Stimulated activated CD4-positive, alpha-beta T cell treated with anti-CD3 and anti-CD28 coated beads, Interleukin-2, amount 100 ng/mL, for 24 hours (primary cell): ENCODE measurements at regions not wholly inside any gene's neighbourhood (a gene's known extent, or its start where the extent isn't known, plus 50 kb on each side); places are given as distances from the start of the nearest gene placed in this dataset.
"Not testable (repeated sequence)": the region's sequence is repeated elsewhere in the genome, so short reads cannot be mapped to it uniquely, and the experiment has no call there.

Experiments
- DNase-seq, 2 donors: peaks; one replicate each; pipeline ENCODE4 v3.0.0-alpha.2; 2020

GRCh38 chr10:120051671-120052070, 159.1 kb downstream of the SEC23IP start:
- no peak for DNase-seq

- DNase-seq, result no peak
Measured at GRCh38 chr10:120052964-120053702, 160.6 kb downstream of the SEC23IP start.

GRCh38 chr10:120059790-120060189, 167.3 kb downstream of the SEC23IP start:
- not testable (repeated sequence) for DNase-seq

GRCh38 chr10:120067427-120067826, 174.9 kb downstream of the SEC23IP start:
- no peak for DNase-seq

- no peak for DNase-seq
Measured at GRCh38 chr10:120069700-120070099, 177.2 kb downstream of the SEC23IP start.

GRCh38 chr10:120075349-120075748, 182.8 kb downstream of the SEC23IP start:
- no peak for DNase-seq

- DNase-seq, result no peak
Measured at GRCh38 chr10:120076996-120077706, 184.6 kb downstream of the SEC23IP start.

- DNase-seq, result peak in 1 of 2 donors; percentile 2
Measured at GRCh38 chr10:120077707-120078492, 185.4 kb downstream of the SEC23IP start.

- DNase-seq, result no peak
Measured at GRCh38 chr10:120085096-120085796, 192.7 kb downstream of the SEC23IP start.

- DNase-seq, result no peak
Measured at GRCh38 chr10:120086066-120086465, 193.5 kb downstream of the SEC23IP start.

GRCh38 chr10:120087109-120087508, 194.6 kb downstream of the SEC23IP start:
- no peak for DNase-seq

GRCh38 chr10:120095875-120096274, 203.3 kb downstream of the SEC23IP start:
- DNase-seq, result no peak

- DNase-seq, result no peak
Measured at GRCh38 chr10:120097766-120098165, 205.2 kb downstream of the SEC23IP start.

- DNase-seq, result no peak
Measured at GRCh38 chr10:120098232-120098930, 205.9 kb downstream of the SEC23IP start.

- no peak for DNase-seq
Measured at GRCh38 chr10:120103738-120104560, 211.4 kb downstream of the SEC23IP start.

- DNase-seq, result no peak
Measured at GRCh38 chr10:120105001-120105400, 212.5 kb downstream of the SEC23IP start.

- no peak for DNase-seq
Measured at GRCh38 chr10:120105492-120105891, 213.0 kb downstream of the SEC23IP start.

- no peak for DNase-seq
Measured at GRCh38 chr10:120108916-120109315, 216.4 kb downstream of the SEC23IP start.

GRCh38 chr10:120109725-120110124, 217.2 kb downstream of the SEC23IP start:
- not testable (repeated sequence) for DNase-seq

GRCh38 chr10:120110196-120110595, 217.7 kb downstream of the SEC23IP start:
- no peak for DNase-seq

GRCh38 chr10:120111628-120112027, 219.1 kb downstream of the SEC23IP start:
- DNase-seq, result no peak
